ENCODE measurements at regions not wholly inside any gene's neighbourhood (a gene's known extent, or its start where the extent isn't known, plus 50 kb on each side); places are given as distances from the start of the nearest gene placed in this dataset.
A peak's percentile ranks its signal among the peaks of the same experiment; 100 is the strongest.

GRCh38 chr4:24026596-24026995 is 136.7 kb upstream of the PPARGC1A start (continued):
- TF ChIP-seq CTCF (IDR thresholded peaks at IDR 0.05; ENCODE audit: low read depth, low read length, missing input control): no peak
- no peak for TF ChIP-seq YY1 (IDR thresholded peaks at IDR 0.05)
- no peak for TF ChIP-seq JUND (IDR thresholded peaks at IDR 0.05)
- TF ChIP-seq HNF4G (IDR thresholded peaks at IDR 0.05): no peak
- no peak for TF ChIP-seq EGR1 (IDR thresholded peaks at IDR 0.05; ENCODE audit: low read depth in 2 of 2)

DNA sequence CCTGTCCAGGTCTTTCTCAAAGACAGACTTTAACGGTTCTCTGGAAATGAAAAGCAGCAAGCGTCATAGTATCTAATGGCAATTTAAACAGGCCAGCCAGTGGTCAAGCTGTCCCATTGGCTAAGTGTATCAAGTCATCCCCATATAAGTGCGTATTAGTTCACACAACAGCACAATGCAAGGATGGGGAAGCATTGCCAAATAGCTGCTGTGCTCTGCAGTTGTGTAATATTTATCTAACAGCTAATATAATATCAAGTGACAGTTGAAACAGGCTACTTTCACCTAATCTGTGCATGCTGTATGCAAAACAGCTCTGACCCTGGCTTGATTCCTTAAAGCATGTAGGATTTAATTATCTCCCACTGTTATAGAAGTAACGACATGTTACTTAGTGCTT is 134.8 kb upstream of the PPARGC1A start:
- no peak for DNase-seq (ENCODE audit: low spot score)
- 63% methylated on average over 4 of the region's 4 CpGs for WGBS
- H3K36me3 ChIP-seq (ENCODE audit: control insufficient read depth in 4 of 4, insufficient read depth in 3 of 4, low read depth in 1 of 4, low read length in 3 of 4): no peaks in the 10 kb centered on the region

DNA sequence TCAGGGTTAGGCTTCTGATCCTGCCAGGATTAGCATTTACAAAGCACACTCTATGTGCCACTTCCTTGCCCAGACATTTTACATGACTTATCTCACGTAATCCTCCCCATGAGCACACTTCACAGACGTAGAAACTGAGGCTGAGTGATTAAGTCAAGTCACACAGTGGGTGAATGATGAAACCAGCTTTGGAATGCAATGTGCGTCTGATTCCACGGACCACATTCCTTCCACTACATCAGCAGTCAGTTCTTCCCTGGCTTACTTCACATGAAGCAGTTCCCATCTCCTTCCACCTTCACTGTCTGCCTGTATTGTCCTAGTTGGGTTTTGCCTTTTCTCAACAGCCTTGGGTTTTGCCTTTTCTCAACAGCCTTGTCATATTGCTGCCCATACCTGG is 134.3 kb upstream of the PPARGC1A start:
- H3K4me3 ChIP-seq (ENCODE audit: low read depth in 1 of 3, low read length in 3 of 3): no peak overlapping the region
- WGBS: 86% methylated on average over 4 of the region's 4 CpGs
- H3K27ac ChIP-seq (ENCODE audit: low read depth in 1 of 2, low read length in 2 of 2): no peak overlapping the region
- no peaks in the 10 kb centered on the region for H3K36me3 ChIP-seq (ENCODE audit: control insufficient read depth in 4 of 4, insufficient read depth in 3 of 4, low read depth in 1 of 4, low read length in 3 of 4)
- H3K4me1 ChIP-seq (ENCODE audit: control insufficient read depth in 4 of 4, insufficient read depth in 4 of 4, low read length in 3 of 4): peaks cover 0 to 6% (median 2%) of the 10 kb centered on the region in 4 donors
- no peak for TF ChIP-seq ATF3 (IDR thresholded peaks at IDR 0.05)
- TF ChIP-seq NR2F2 (IDR thresholded peaks at IDR 0.05): no peak
- TF ChIP-seq CTCF (IDR thresholded peaks at IDR 0.05; ENCODE audit: low read depth, low read length, missing input control): no peak
- no peak for TF ChIP-seq EGR1 (IDR thresholded peaks at IDR 0.05; ENCODE audit: low read depth in 2 of 2)
- TF ChIP-seq SP1 (IDR thresholded peaks at IDR 0.05): no peak
- TF ChIP-seq HNF4G (IDR thresholded peaks at IDR 0.05): no peak
- no peak for TF ChIP-seq HNF4A (conservative IDR thresholded peaks at IDR 0.05)
- TF ChIP-seq TAF1 (conservative IDR thresholded peaks at IDR 0.05): no peak
- no peak for TF ChIP-seq GABPA (IDR thresholded peaks at IDR 0.05 in 1 of 2, conservative IDR thresholded peaks at IDR 0.05 in 1 of 2)
- no peak for TF ChIP-seq FOXA2 (IDR thresholded peaks at IDR 0.05)
- TF ChIP-seq, protein P1, sequence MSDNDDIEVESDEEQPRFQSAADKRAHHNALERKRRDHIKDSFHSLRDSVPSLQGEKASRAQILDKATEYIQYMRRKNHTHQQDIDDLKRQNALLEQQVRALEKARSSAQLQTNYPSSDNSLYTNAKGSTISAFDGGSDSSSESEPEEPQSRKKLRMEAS (IDR thresholded peaks at IDR 0.05): no peak
- H3K9ac ChIP-seq (ENCODE audit: low read depth in 1 of 2, low read length in 2 of 2): no peak overlapping the region
- H3K27me3 ChIP-seq (ENCODE audit: control insufficient read depth in 4 of 4, insufficient read depth in 4 of 4, low read length in 3 of 4): no peaks in the 10 kb centered on the region
- DNase-seq (ENCODE audit: low spot score): no peak
- H3K9me3 ChIP-seq (ENCODE audit: control insufficient read depth in 4 of 4, low read length in 3 of 4): no peaks in the 10 kb centered on the region

More for the DNA sequence above, 134.8 kb upstream of the PPARGC1A start:
- H3K4me1 ChIP-seq (ENCODE audit: control insufficient read depth in 4 of 4, insufficient read depth in 4 of 4, low read length in 3 of 4): peaks cover 0 to 6% (median 2%) of the 10 kb centered on the region in 4 donors
- no peaks in the 10 kb centered on the region for H3K9me3 ChIP-seq (ENCODE audit: control insufficient read depth in 4 of 4, low read length in 3 of 4)
- H3K4me3 ChIP-seq (ENCODE audit: low read depth in 1 of 3, low read length in 3 of 3): no peak overlapping the region
- no peak overlapping the region for H3K9ac ChIP-seq (ENCODE audit: low read depth in 1 of 2, low read length in 2 of 2)
- H3K27me3 ChIP-seq (ENCODE audit: control insufficient read depth in 4 of 4, insufficient read depth in 4 of 4, low read length in 3 of 4): no peaks in the 10 kb centered on the region
- H3K27ac ChIP-seq (ENCODE audit: low read depth in 1 of 2, low read length in 2 of 2): no peak overlapping the region
- TF ChIP-seq RAD21 (IDR thresholded peaks at IDR 0.05) (peak; percentile 31 to 42), RXRA (IDR thresholded peaks at IDR 0.05) (peak; percentile 9 to 67), ATF3 (IDR thresholded peaks at IDR 0.05) (no peak), HNF4A (conservative IDR thresholded peaks at IDR 0.05) (peak in 1 of 2 donors; percentile 50), ZBTB33 (IDR thresholded peaks at IDR 0.05) (no peak), FOXA2 (IDR thresholded peaks at IDR 0.05) (peak; percentile 40), SP1 (IDR thresholded peaks at IDR 0.05) (peak; percentile 22), JUND (IDR thresholded peaks at IDR 0.05) (peak in 1 of 2 donors; percentile 32)
